OCI-LY1 (cell line): ENCODE measurements at regions not wholly inside any gene's neighbourhood (a gene's known extent, or its start where the extent isn't known, plus 50 kb on each side); places are given as distances from the start of the nearest gene placed in this dataset.

Source experiments
- EZH2 ChIP-seq: fragments of 200-600 bp; sonication (generic), shearing (Covaris generic); IDR thresholded peaks from 2 replicates; pipeline ENCODE4 v1.8.0; 2017; ENCODE audit warnings: borderline replicate concordance, mixed run types, mild to moderate bottlenecking, antibody characterized with exemption, low read length, moderate library complexity, mixed read lengths
- TF ChIP-seq, protein P1 (sequence below): fragments of 200-600 bp; sonication (generic), shearing (Covaris generic); IDR thresholded peaks from 2 replicates; pipeline ENCODE4 v1.5.1; 2017; ENCODE audit warnings: mild to moderate bottlenecking, antibody characterized with exemption, low read length, moderate library complexity, mixed read lengths

DNA sequence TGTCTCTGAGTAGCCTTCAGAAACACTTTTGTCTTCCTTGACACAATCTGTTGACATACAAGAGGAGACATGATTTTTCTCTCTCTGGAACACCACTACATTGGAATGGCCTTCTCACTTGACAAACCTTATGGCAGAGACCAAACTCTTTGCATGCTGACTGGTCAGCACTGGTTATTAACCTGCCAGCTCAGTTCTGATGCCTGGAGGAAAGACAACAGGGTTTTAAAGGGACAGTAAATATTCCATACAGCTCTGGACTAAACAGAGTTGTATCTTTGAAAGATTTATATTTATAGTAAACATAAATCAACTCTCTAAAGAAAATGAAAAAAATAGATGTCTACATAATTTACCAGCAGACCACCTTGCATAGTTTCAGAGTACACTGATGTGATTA, 1139.1 kb upstream of the CDH8 start:
- TF ChIP-seq, protein P1, sequence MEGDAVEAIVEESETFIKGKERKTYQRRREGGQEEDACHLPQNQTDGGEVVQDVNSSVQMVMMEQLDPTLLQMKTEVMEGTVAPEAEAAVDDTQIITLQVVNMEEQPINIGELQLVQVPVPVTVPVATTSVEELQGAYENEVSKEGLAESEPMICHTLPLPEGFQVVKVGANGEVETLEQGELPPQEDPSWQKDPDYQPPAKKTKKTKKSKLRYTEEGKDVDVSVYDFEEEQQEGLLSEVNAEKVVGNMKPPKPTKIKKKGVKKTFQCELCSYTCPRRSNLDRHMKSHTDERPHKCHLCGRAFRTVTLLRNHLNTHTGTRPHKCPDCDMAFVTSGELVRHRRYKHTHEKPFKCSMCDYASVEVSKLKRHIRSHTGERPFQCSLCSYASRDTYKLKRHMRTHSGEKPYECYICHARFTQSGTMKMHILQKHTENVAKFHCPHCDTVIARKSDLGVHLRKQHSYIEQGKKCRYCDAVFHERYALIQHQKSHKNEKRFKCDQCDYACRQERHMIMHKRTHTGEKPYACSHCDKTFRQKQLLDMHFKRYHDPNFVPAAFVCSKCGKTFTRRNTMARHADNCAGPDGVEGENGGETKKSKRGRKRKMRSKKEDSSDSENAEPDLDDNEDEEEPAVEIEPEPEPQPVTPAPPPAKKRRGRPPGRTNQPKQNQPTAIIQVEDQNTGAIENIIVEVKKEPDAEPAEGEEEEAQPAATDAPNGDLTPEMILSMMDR = no peak
- no peak for TF ChIP-seq EZH2
